ENCODE measurements at regions not wholly inside any gene's neighbourhood (a gene's known extent, or its start where the extent isn't known, plus 50 kb on each side); places are given as distances from the start of the nearest gene placed in this dataset.

- Histone ChIP-seq H3F3A (ENCODE audit: insufficient read depth, low read depth) (no peaks in the 10 kb centered on the region), H3K27ac (no peak overlapping the region), H3K9me3 (ENCODE audit: insufficient read depth, low read depth) (no peaks in the 10 kb centered on the region), H2AFZ (no peak overlapping the region), H3K27me3 (ENCODE audit: insufficient read depth, low read depth) (peaks cover 35% of the 10 kb centered on the region), H3K4me2 (no peak overlapping the region), H3K36me3 (ENCODE audit: low read depth) (no peaks in the 10 kb centered on the region), H3K4me3 (no peak overlapping the region), H3K9me2 (ENCODE audit: insufficient read depth) (no peaks in the 10 kb centered on the region), H4K20me1 (ENCODE audit: insufficient read depth) (no peaks in the 10 kb centered on the region), H3K79me2 (ENCODE audit: low read depth) (no peaks in the 10 kb centered on the region), H3K4me1 (replicated peaks; ENCODE audit: insufficient read depth) (no peaks in the 10 kb centered on the region)
- no TSS peak for BruUV-seq (replicated peaks)
- no peak for TF ChIP-seq EZH2 (IDR thresholded peaks at IDR 0.05; ENCODE audit: low read depth)
- TF ChIP-seq CTCF (conservative IDR thresholded peaks at IDR 0.05) = no peak; the same call in 1 of the 2 replicates
- ChIA-PET POLR2A (ENCODE audit: unreplicated experiment) (no interaction called here), CTCF (no interaction called here)
- DNase-seq = no peak
- intact Hi-C loops (cut with micrococcal nuclease; ENCODE audit: unreplicated experiment) = loop anchor here (5.0 to 10.0 kb wide), 2 partner anchors 162 to 886 kb away; no protein-coding TSS in a partner anchor
Observed at GRCh38 chr1:177783051-177783450, 186.8 kb downstream of the SEC16B start.

GRCh38 chr1:177780096-177780700 lies 189.7 kb downstream of the SEC16B start:
- Histone ChIP-seq H3K27me3 (ENCODE audit: insufficient read depth, low read depth) (peaks cover 14% of the 10 kb centered on the region; the same call in 1 of the 2 replicates), H3K4me2 (no peak overlapping the region), H3K9me3 (ENCODE audit: insufficient read depth, low read depth) (no peaks in the 10 kb centered on the region), H3K36me3 (ENCODE audit: low read depth) (no peaks in the 10 kb centered on the region), H3K9me2 (ENCODE audit: insufficient read depth) (no peaks in the 10 kb centered on the region), H3F3A (ENCODE audit: insufficient read depth, low read depth) (no peaks in the 10 kb centered on the region), H3K79me2 (ENCODE audit: low read depth) (no peaks in the 10 kb centered on the region), H3K4me3 (no peak overlapping the region), H4K20me1 (ENCODE audit: insufficient read depth) (no peaks in the 10 kb centered on the region), H3K27ac (no peak overlapping the region), H3K4me1 (replicated peaks; ENCODE audit: insufficient read depth) (no peaks in the 10 kb centered on the region), H2AFZ (no peak overlapping the region)
- ChIA-PET CTCF (no interaction called here), POLR2A (ENCODE audit: unreplicated experiment) (no interaction called here)
- intact Hi-C loops (cut with micrococcal nuclease; ENCODE audit: unreplicated experiment) = loop anchor here (5.0 to 10.0 kb wide), 2 partner anchors 165 to 883 kb away; no protein-coding TSS in a partner anchor
- DNase-seq = peak in 1 of 2 experiments; percentile 47
- BruUV-seq (replicated peaks) = no TSS peak
- TF ChIP-seq CTCF (conservative IDR thresholded peaks at IDR 0.05) (peak; percentile 67), EZH2 (IDR thresholded peaks at IDR 0.05; ENCODE audit: low read depth) (no peak)

- CTCF ChIA-PET = no interaction called here
- no peak for DNase-seq
- Histone ChIP-seq H3K36me3 (ENCODE audit: low read depth) (no peaks in the 10 kb centered on the region), H3F3A (ENCODE audit: insufficient read depth, low read depth) (no peaks in the 10 kb centered on the region), H3K27me3 (ENCODE audit: insufficient read depth, low read depth) (peaks cover 11% of the 10 kb centered on the region; the same call in 1 of the 2 replicates), H3K4me2 (no peak overlapping the region), H3K4me1 (replicated peaks; ENCODE audit: insufficient read depth) (no peaks in the 10 kb centered on the region), H3K79me2 (ENCODE audit: low read depth) (no peaks in the 10 kb centered on the region), H3K27ac (no peak overlapping the region), H3K9me2 (ENCODE audit: insufficient read depth) (no peaks in the 10 kb centered on the region), H4K20me1 (ENCODE audit: insufficient read depth) (no peaks in the 10 kb centered on the region), H3K9me3 (ENCODE audit: insufficient read depth, low read depth) (no peaks in the 10 kb centered on the region), H3K4me3 (no peak overlapping the region), H2AFZ (no peak overlapping the region)
- BruUV-seq (replicated peaks) = no TSS peak
- no peak for TF ChIP-seq CTCF (conservative IDR thresholded peaks at IDR 0.05)
- no peak for TF ChIP-seq EZH2 (IDR thresholded peaks at IDR 0.05; ENCODE audit: low read depth)
- POLR2A ChIA-PET (ENCODE audit: unreplicated experiment) = no interaction called here
- intact Hi-C loops (cut with micrococcal nuclease; ENCODE audit: unreplicated experiment) = no loop called here
Observed at GRCh38 chr1:177779166-177779965, 190.5 kb downstream of the SEC16B start.

Measured in PC-9 (cell line).